ENCODE measurements at regions not wholly inside any gene's neighbourhood (a gene's known extent, or its start where the extent isn't known, plus 50 kb on each side); places are given as distances from the start of the nearest gene placed in this dataset.

- DNase-seq = no peak
These were observed 124.4 kb upstream of the PUDP start for GRCh38 chrX:7272346-7272745.

DNA sequence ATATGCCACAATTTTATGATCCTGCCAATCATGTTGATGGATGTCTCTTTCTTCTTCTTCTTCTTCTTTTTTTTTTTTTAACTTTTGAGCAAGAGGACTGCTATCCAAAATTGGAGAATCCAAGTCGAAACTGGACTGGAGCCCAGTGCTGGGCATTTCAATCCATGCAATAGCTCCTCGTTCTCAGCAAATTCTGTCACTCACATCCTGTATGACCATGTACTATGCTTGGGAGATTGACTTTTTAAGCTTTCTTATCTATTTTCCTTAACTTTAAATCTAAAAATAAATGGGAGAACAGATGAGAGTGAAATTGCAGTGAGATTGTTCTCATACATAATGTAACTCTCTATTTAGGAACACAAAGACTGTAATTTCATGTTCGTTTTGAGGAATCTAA lies 123.0 kb upstream of the PUDP start:
- DNase-seq = no peak

GRCh38 chrX:7269991-7270390 lies 122.0 kb upstream of the PUDP start:
- no peak for DNase-seq

- no peak for DNase-seq
These were observed 121.6 kb upstream of the PUDP start for GRCh38 chrX:7269589-7269988.

GRCh38 chrX:7266288-7266687 lies 118.3 kb upstream of the PUDP start:
- DNase-seq = no peak

DNA sequence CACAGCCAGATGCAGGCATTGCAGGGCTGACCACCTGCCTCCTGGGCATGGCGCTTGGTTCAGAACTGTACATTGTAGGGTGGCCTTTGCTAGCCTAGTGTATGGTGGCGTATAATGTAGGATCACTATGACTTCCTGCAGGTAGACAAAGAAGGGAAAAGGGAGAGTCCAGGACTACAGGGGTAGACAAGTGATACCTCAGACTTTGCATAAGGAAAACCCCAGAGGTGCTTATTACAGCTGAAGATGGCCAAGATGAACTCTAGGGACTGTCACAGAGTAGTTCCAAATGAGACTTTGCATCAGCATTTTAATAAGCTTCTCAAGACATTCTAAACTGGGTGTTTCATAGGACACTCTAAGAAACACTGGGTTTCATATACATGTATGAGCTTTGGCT lies 116.4 kb upstream of the PUDP start:
- DNase-seq = no peak

- DNase-seq = no peak
These were observed 116.0 kb upstream of the PUDP start for GRCh38 chrX:7263961-7264360.

GRCh38 chrX:7263330-7263729 lies 115.4 kb upstream of the PUDP start:
- DNase-seq = no peak

DNA sequence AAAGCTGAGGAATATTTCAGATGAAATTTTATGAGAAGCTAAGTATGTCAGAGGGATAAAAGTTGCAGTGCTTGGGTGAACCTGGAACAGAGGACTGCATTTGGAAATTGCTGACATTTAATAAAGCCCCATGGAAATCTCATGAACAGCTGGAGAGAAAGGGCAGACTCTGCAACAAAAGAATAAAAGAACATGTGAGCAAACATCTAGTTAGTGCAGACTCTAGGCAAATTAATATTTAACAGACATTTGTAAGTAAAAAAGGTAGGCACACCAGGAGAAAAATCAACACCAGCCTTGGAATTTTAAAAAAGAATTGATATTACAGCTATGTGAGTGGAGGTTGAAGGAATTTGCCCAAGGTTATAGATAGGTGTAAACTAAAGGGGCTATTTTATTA lies 114.6 kb upstream of the PUDP start:
- no peak for DNase-seq

- no peak for DNase-seq
These were observed 113.8 kb upstream of the PUDP start for GRCh38 chrX:7261672-7262332.

DNA sequence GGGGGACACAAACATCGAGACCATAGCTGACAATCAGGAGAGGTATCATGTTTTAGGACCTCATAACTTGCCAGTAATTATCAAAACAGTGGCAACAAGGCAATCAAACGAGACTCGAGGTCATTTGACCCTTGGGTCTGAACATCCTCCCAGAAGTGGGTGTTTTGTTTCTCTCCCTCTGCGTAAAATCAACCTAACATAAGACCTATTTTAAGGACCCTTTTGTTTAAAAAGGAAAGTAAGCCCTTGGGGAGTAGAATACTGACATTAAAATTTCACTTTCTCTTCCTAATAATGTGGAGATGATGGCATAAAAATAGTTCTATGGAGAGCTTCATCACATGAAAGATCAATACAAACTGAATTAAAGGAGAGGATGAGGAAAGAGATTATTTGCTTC lies 106.2 kb upstream of the PUDP start:
- DNase-seq = no peak

- DNase-seq = no peak
These were observed 105.6 kb upstream of the PUDP start for GRCh38 chrX:7253565-7253964.

DNA sequence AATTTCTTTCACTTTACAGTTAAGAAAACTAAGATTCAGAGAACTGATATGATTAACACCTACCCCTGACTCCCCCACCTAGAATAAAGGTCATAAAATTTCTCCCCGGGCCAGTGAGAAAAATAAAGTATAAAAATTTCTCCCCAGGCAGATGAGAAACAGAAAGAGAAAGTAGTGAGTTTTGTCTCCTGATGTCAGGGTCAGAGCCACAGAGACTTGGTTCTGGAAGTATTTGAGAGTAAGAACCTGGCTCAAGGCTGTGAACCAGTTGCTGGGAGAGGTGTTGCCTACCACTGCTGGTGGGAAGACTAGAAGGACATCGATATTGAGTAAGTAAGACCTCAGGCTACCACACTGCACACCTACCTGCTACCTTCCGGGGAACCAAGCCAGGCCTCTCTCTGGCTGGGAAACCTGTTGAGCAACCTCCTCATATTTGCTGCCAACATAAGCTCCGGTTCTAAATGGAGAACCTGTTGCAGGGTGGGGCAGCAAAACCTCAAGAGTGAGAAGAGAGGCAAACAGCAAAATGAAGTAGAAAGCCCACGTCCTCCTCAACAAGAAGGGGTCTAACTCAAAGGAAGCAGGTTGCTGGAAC lies 104.2 kb upstream of the PUDP start:
- DNase-seq = no peak

GRCh38 chrX:7247346-7247745 lies 99.4 kb upstream of the PUDP start:
- no peak for DNase-seq

GRCh38 chrX:7244405-7244804 lies 96.5 kb upstream of the PUDP start:
- no peak for DNase-seq

DNA sequence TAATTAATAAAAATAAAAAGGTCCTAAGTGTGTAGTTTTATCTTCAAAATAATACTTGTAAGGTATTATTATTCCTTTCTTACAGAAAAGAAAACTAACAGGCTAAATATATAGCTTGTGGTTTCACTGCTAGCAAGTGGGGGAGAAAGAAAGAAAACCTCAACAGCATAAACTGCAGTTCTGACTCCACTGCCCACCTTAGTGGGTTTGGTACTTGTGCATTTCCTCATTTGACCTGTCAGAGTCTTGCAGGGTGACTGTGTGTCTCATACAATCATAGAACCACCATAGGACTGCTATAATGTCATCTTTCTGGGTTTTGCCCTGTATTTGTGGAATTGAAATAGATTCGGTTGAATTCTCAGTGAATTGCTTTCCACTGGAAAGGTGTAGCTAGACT lies 94.7 kb upstream of the PUDP start:
- DNase-seq = no peak

DNA sequence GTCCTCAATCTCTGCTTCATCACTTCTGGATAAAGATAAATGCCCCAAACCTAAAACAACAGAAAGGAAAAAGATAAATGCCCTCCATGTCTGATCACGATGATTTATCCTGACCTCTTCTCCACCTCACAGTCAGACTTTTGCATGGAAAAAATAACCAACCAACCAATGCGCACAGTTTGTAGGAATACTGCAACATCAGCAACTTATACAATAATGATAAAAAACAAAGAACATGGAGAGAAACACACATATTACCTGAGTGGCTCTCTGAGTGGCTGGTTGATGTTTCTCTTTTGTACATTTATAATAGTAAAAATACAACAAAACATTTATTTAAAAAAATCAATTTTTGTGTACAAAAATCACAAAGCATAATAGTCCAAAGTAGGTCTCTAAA lies 93.0 kb upstream of the PUDP start:
- DNase-seq = no peak

- DNase-seq = no peak
These were observed 87.1 kb upstream of the PUDP start for GRCh38 chrX:7235071-7235470.

DNA sequence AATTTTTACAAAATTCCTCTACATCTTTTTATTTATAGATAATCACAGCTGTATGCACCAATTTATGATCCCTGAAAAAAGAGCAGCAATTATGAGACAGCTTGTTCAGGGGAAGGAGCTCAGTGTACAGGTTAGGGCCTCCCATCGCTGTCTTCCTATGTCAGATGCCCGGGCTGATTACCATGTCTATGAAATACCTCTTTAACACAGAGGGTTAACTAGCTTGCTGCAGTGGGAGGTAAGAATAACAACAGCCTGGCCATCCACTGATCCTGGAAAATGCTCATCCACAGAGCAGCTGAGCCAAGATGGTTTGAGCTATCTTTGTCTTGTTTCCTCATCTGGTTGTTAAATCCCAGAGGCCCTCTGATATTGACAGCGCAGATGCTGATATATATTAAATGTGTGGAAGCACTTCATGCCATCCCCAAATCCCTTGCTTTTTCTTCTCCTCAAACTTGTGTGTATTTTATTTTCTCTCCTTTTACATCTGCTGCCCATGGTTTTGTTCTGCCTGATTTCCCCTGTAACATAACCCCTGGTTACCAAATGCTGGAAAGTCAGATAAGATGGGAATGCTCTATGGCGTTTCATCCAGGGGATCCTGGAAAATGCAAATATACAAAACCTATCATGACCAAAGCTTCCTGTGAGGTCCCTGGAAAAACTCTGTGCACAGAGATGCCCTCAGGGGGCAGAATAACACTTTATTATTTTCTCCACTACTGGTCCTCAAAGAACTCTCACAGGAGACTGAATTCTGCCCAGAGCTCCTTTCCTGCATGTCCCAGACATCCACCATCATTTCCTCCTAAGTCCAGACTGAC lies 85.8 kb upstream of the PUDP start:
- DNase-seq = no peak

- DNase-seq = no peak
These were observed 80.3 kb upstream of the PUDP start for GRCh38 chrX:7228226-7228625.

GRCh38 chrX:7225338-7225737 lies 77.4 kb upstream of the PUDP start:
- DNase-seq = no peak

- DNase-seq = no peak
These were observed 75.3 kb upstream of the PUDP start for GRCh38 chrX:7223271-7223670.

DNA sequence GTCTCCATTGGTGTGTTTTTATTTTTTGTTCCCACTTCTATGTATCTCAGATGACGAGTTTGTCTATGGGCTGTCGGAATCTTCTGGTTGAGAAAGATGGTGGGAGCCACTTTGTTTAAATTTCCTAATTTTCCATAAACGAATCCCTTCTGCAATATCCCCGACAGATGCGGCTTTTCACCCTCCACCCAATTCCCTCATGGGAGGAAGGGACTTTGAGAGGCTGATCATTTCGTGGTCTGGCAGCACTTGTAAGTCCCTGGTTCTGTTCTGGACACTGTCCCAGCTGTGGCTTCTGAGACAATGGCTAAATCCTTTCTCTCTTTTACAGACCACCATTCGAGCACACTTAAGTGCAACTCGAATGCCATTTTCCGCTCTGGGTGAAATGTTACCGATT lies 72.2 kb upstream of the PUDP start:
- no peak for DNase-seq

Data from left kidney (tissue), 1 donor.